ENCODE measurements at regions not wholly inside any gene's neighbourhood (a gene's known extent, or its start where the extent isn't known, plus 50 kb on each side); places are given as distances from the start of the nearest gene placed in this dataset.

DNA sequence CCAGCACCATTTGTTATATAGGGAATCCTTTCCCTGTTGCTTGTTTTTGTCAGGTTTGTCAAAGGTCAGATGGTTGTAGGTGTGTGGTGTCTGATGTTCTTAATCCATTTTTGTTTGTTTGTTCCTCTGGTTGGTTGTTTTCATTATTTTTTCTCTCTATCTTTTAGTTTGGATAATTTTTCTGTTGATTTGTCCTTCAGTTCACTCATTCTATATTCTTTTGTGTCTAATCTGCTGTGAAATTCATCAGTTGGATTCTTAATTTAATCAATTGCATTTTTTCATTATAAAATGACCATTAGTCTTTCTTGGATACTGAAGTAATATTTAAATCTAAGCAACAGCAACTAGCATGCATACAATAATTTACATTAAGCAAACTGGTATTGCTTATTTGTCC, 206.7 kb upstream of the TRIB2 start:
- CTCF ChIA-PET = no interaction called here
- no peak overlapping the region for H2AFZ ChIP-seq (ENCODE audit: insufficient read depth, low read depth, low read length, poor library complexity, severe bottlenecking)
- H3K4me3 ChIP-seq (ENCODE audit: control extremely low read depth in 1 of 5, extremely low read depth in 1 of 5, insufficient read depth in 1 of 5, low read depth in 2 of 5, low read length in 4 of 5) = no peak overlapping the region
- intact Hi-C loops (cut with micrococcal nuclease) = no loop called here
- no peaks in the 10 kb centered on the region for H3K36me3 ChIP-seq (replicated peaks in 1 of 2; ENCODE audit: control extremely low read depth in 1 of 2, control insufficient read depth in 1 of 2, extremely low read depth in 1 of 2, insufficient read depth in 2 of 2, low read length in 1 of 2)
- H3K27me3 ChIP-seq (replicated peaks in 1 of 4; ENCODE audit: control extremely low read depth in 1 of 4, control insufficient read depth in 3 of 4, insufficient read depth in 4 of 4, low read length in 3 of 4) = peaks cover 0 to 22% (median 13%) of the 10 kb centered on the region in 4 experiments
- H3K27ac Mint-ChIP-seq = no peak overlapping the region
- no peak overlapping the region for H3K4me3 Mint-ChIP-seq
- peaks cover 24% of the 10 kb centered on the region for H3K4me1 Mint-ChIP-seq
- no peaks in the 10 kb centered on the region for H3K9me3 Mint-ChIP-seq (ENCODE audit: insufficient read depth)
- peaks cover 22% of the 10 kb centered on the region in 2 donors for H3K4me1 ChIP-seq (ENCODE audit: control insufficient read depth in 2 of 2, insufficient read depth in 2 of 2, low read length in 2 of 2)
- ATAC-seq (ENCODE audit: low read depth) = no peak
- POLR2A ChIA-PET = no interaction called here
- H4K20me1 ChIP-seq (ENCODE audit: control insufficient read depth, insufficient read depth, low read length, poor library complexity, severe bottlenecking) = no peaks in the 10 kb centered on the region
- peaks cover 45% of the 10 kb centered on the region for H3K27me3 Mint-ChIP-seq
- H3K27ac ChIP-seq (ENCODE audit: low read length in 2 of 2) = no peak overlapping the region
- TF ChIP-seq EZH2 (IDR thresholded peaks at IDR 0.05; ENCODE audit: borderline replicate concordance, insufficient read depth, low read depth, low read length, poor library complexity, severe bottlenecking) = no peak
- TF ChIP-seq, protein P1, sequence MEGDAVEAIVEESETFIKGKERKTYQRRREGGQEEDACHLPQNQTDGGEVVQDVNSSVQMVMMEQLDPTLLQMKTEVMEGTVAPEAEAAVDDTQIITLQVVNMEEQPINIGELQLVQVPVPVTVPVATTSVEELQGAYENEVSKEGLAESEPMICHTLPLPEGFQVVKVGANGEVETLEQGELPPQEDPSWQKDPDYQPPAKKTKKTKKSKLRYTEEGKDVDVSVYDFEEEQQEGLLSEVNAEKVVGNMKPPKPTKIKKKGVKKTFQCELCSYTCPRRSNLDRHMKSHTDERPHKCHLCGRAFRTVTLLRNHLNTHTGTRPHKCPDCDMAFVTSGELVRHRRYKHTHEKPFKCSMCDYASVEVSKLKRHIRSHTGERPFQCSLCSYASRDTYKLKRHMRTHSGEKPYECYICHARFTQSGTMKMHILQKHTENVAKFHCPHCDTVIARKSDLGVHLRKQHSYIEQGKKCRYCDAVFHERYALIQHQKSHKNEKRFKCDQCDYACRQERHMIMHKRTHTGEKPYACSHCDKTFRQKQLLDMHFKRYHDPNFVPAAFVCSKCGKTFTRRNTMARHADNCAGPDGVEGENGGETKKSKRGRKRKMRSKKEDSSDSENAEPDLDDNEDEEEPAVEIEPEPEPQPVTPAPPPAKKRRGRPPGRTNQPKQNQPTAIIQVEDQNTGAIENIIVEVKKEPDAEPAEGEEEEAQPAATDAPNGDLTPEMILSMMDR (IDR thresholded peaks at IDR 0.05) = no peak
- H3K79me2 ChIP-seq (ENCODE audit: control insufficient read depth, insufficient read depth, low read length) = no peaks in the 10 kb centered on the region
- H3K4me2 ChIP-seq (replicated peaks; ENCODE audit: low read depth, low read length, poor library complexity, severe bottlenecking) = no peak overlapping the region
- no peak for DNase-seq
- H3K9ac ChIP-seq (ENCODE audit: low read length) = no peak overlapping the region
- no peaks in the 10 kb centered on the region for H3K9me3 ChIP-seq (ENCODE audit: control extremely low read depth in 1 of 3, control insufficient read depth in 2 of 3, insufficient read depth in 1 of 3, low read length in 2 of 3)

DNA sequence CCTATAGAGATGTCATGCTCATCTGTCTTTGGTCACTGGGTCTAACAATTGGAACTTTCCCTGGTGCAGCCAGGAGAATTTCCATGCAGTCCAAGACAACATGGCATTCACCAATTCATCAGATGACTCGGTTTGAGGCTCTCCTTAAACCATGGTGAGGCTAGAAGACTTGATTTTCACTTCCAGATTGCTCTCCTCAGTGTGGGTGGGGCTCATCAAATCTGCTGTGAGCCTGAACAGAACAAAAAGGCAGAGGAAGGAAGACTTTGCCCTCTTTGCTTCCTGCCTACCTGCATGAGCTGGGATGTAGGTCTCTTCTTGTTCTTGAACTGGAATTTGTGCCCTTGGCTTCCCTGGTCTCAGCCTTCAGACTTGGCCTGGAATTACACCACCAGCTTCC, 203.4 kb upstream of the TRIB2 start:
- H3K27me3 Mint-ChIP-seq = peaks cover 26% of the 10 kb centered on the region
- Histone ChIP-seq H3K4me2 (replicated peaks; ENCODE audit: low read depth, low read length, poor library complexity, severe bottlenecking) (peak overlapping the region; percentile 38), H2AFZ (ENCODE audit: insufficient read depth, low read depth, low read length, poor library complexity, severe bottlenecking) (no peak overlapping the region), H3K79me2 (ENCODE audit: control insufficient read depth, insufficient read depth, low read length) (no peaks in the 10 kb centered on the region), H4K20me1 (ENCODE audit: control insufficient read depth, insufficient read depth, low read length, poor library complexity, severe bottlenecking) (no peaks in the 10 kb centered on the region), H3K27ac (ENCODE audit: low read length in 2 of 2) (no peak overlapping the region), H3K27me3 (replicated peaks in 1 of 4; ENCODE audit: control extremely low read depth in 1 of 4, control insufficient read depth in 3 of 4, insufficient read depth in 4 of 4, low read length in 3 of 4) (peaks cover 0 to 3% (median 1%) of the 10 kb centered on the region in 4 experiments), H3K9me3 (ENCODE audit: control extremely low read depth in 1 of 3, control insufficient read depth in 2 of 3, insufficient read depth in 1 of 3, low read length in 2 of 3) (no peaks in the 10 kb centered on the region), H3K4me1 (ENCODE audit: control insufficient read depth in 2 of 2, insufficient read depth in 2 of 2, low read length in 2 of 2) (peaks cover 7 to 9% of the 10 kb centered on the region in 2 donors), H3K9ac (ENCODE audit: low read length) (no peak overlapping the region), H3K4me3 (ENCODE audit: control extremely low read depth in 1 of 5, extremely low read depth in 1 of 5, insufficient read depth in 1 of 5, low read depth in 2 of 5, low read length in 4 of 5) (no peak overlapping the region), H3K36me3 (replicated peaks in 1 of 2; ENCODE audit: control extremely low read depth in 1 of 2, control insufficient read depth in 1 of 2, extremely low read depth in 1 of 2, insufficient read depth in 2 of 2, low read length in 1 of 2) (no peaks in the 10 kb centered on the region)
- ChIA-PET CTCF (no interaction called here), POLR2A (no interaction called here)
- TF ChIP-seq EZH2 (IDR thresholded peaks at IDR 0.05; ENCODE audit: borderline replicate concordance, insufficient read depth, low read depth, low read length, poor library complexity, severe bottlenecking) = no peak
- TF ChIP-seq, protein P1 (IDR thresholded peaks at IDR 0.05) = no peak
- ATAC-seq (ENCODE audit: low read depth) = no peak
- no peak overlapping the region for H3K27ac Mint-ChIP-seq
- intact Hi-C loops (cut with micrococcal nuclease) = no loop called here
- DNase-seq = peak; percentile 31
- no peak overlapping the region for H3K4me3 Mint-ChIP-seq
- WGBS (ENCODE audit: insufficient coverage) = no CpG with 5 or more reads among the region's 1 CpG
- H3K4me1 Mint-ChIP-seq = peaks cover 10% of the 10 kb centered on the region
- H3K9me3 Mint-ChIP-seq (ENCODE audit: insufficient read depth) = no peaks in the 10 kb centered on the region

All from B cell (primary cell).